HG03378 (cell line): ENCODE measurements at regions not wholly inside any gene's neighbourhood (a gene's known extent, or its start where the extent isn't known, plus 50 kb on each side); places are given as distances from the start of the nearest gene placed in this dataset.

Source experiments
- ATAC-seq: cut with Tn5 transposase; IDR thresholded peaks from one replicate; pipeline ENCODE4 v1.9.1; 2021; ENCODE audit warnings: mild to moderate bottlenecking, moderate library complexity; ENCODE audit not compliant: unreplicated experiment

DNA sequence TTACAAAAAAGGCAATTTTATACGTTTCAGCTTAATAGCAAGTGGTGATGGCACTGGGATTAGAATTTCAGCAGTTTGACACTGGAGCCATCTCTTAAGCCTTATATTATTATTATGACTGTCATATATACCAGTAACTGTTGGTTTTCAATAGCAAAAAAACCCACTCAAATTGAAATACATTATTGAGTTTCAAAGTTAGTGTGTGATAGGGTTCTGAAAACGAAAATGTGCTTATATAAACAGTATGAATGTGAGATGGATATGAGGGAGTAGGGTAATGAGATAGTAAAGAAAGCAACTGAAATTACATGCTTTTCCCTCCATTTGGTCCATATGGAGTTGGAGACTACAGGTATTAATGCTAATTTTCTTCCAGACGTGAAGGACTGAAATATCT lies 68.6 kb upstream of the ACTBL2 start:
- no peak for ATAC-seq

DNA sequence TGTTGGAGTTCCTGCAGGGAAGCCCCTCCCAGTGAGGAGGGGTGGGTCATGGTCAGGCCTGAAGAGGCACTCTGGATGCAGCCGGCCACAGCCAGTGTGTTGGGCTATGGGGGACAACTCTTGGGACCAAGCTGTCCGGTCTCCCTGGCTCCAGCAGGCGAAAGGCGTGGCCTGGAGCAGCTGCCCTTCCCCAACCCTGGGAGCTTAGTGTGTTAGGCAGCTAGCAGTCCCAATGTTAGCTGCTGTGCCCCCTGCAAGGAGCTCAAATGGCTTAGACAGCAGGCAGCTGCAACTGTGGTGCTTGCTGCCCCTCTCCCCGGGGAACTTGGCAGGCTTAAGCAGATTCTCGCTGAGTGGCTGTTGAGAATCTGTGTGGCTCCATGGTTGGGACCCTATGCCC lies 67.5 kb upstream of the ACTBL2 start:
- ATAC-seq, result no peak

DNA sequence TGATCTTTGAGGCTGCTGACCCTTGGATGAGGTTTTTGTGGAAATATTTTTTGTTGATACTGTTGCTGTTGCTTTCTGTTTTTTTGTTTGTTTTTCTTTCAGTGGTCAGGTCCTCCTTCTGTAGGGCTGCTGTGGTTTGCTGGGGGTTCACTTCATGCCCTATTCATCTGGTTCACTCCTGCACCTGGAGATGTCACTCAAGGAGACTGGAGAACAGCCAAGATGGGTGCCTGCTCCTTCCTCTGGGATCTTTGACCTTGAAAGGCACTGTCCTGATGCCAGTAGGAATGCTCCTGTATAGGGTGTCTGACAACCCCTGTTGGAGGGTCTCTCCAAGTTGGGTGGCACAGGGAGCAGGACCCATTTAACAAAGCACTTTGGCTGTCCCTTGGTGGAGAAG lies 67.0 kb upstream of the ACTBL2 start:
- ATAC-seq, result no peak

DNA sequence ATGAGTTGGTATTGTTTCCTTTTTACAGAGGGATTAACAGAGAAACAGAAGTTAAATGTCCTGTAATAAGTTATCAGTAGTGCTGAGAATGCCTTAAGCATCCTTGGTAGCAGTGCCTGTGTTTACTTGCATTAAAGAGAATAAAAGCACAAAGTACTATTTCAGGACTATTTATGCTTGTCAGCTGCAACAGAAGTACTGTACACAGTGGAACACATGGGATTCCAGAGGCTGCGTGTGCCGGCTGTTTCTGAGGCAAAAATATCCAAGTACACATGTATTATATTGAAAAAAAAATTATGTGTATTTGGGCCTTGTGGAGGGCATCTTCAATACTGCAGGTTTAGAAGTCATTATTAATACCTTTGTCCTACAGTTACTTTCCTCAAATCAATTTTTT lies 58.2 kb upstream of the ACTBL2 start:
- no peak for ATAC-seq

DNA sequence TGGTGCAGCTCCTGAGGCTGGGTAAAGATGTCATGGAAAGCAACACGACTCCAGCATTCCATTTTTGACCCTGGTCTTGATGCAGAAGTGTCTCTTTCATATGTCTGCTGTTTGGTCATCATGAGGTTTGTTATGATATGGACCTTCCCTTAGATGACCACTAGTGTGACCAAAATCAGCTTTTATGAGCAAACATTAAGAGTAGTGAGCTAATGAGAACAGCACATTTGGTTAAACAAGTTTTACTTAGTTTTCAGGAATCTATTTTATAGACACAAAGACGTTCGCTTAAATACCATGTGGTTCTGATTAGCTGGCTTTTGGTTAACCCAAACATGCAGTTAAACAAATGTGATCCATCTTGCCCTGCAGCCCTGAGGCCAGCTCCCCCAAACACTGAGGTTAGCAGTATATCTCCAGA lies 56.7 kb upstream of the ACTBL2 start:
- ATAC-seq, result no peak

DNA sequence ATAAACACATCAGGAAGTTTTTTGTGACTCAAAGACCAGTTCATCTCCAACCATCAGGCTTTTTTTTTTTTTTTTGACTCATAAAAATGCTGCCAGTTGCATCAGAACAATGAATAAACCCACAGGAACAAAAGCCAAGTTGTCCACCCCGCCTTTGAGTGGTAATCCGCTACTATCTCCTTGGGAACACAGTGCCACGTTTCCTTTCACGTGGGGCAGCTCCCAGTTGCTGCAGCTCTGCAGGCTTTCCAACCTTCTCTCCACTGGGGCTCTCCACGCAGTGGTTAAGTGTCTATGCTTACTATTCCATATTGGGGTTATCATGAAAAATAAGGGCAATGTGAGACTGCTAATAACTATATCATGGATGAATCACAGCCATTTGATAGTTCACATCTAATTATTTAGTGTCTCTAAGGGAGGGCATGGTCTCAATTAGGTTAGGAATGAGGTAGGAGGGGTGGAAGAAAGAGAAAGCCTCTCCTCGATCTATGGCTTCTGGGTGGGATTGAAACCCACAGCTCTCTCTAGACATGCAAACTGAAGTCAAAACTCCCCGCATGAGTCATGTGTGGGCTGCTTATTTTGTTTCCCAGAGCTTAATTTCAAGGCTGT lies 55.8 kb upstream of the ACTBL2 start:
- no peak for ATAC-seq

DNA sequence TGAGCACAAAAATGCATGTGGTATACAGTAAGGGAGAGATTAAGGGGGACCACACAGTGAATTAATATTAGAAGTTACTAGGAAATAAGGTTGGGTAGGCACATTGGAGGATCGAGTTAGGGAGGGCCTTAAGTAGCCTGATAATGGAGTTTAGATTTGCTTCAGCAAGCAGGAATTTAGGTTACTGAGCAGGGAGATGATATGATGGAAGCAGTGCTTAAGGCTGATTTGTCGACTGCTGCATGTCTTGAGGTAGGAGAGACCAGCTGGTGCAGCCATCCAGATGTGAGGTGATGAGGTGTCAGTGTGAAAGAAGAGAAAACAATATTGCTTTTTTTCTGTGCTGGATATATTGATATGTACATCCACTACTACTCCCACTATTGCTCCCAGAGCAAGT lies 55.2 kb upstream of the ACTBL2 start:
- no peak for ATAC-seq

DNA sequence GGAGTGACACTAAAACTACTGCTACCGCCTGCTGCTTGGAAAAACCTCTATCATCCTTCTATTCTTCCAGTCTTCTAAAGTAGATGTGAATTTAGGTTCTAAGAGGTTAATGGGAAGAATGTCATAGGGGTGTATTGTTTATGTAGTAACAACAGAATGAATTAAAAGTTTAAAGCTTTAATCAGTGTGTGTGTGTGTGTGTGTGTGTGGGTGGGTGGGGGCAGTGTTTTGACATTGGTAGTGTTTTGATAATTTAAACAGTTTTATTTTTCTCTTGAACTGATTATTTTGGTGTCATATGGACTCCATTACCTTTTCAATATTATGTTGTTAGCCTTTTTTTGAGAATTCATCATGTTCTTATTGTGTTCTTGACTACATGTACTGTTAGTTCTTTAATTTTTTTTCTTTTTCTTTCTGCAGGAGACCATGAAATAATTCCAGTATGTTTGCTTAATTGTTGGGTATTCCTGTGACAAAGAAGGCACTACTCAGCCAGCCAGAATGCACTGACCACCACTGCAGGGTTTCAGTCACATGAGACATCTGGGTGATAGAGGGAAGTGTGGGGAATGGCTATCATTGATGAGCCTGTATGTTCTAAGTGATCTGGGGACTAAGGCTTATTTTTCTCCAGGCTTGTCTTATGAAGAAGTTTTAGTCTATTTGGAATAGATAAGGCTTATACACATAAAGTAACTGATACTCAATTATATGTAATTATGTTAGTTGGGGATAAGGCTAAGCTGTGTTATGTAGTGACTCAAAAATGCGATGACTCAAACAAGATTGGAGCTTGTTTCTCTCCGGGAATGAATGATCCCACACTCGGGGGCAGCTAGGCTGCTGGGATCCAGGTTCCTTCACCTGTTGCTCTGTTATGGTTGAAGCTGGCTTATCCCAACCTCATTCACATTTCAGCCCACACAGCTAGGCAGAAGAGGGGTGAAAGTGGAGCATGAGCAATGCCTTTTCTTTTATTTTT lies 50.2 kb upstream of the ACTBL2 start:
- no peak for ATAC-seq
